Mucosa of stomach (tissue), 1 donor: ENCODE measurements at regions not wholly inside any gene's neighbourhood (a gene's known extent, or its start where the extent isn't known, plus 50 kb on each side); places are given as distances from the start of the nearest gene placed in this dataset.

Experiments used
- H3K27me3 ChIP-seq: one replicate; pipeline ENCODE4 v1.7.0; 2013; ENCODE audit warnings: mild to moderate bottlenecking, low read length; ENCODE audit not compliant: control insufficient read depth, insufficient read depth
- H3K36me3 ChIP-seq: one replicate; pipeline ENCODE4 v1.7.0; 2013; ENCODE audit warnings: low read length; ENCODE audit not compliant: control insufficient read depth, insufficient read depth
- H3K4me1 ChIP-seq: one replicate; pipeline ENCODE4 v1.7.0; 2013; ENCODE audit warnings: mild to moderate bottlenecking, low read length; ENCODE audit not compliant: control insufficient read depth, insufficient read depth
- H3K4me3 ChIP-seq: one replicate; pipeline ENCODE4 v1.7.0; 2013; ENCODE audit warnings: low read length
- H3K9ac ChIP-seq: one replicate; pipeline ENCODE4 v1.7.0; 2013; ENCODE audit warnings: mild to moderate bottlenecking, low read length, moderate library complexity
- H3K9me3 ChIP-seq: one replicate; pipeline ENCODE4 v1.7.0; 2013; ENCODE audit warnings: mild to moderate bottlenecking, low read length, moderate library complexity; ENCODE audit not compliant: control insufficient read depth
- donor health status: Pancreatic carcinoma.

- Histone ChIP-seq H3K9me3 (no peaks in the 10 kb centered on the region), H3K4me1 (peaks cover 8% of the 10 kb centered on the region), H3K9ac (no peak overlapping the region), H3K36me3 (no peaks in the 10 kb centered on the region), H3K27me3 (no peaks in the 10 kb centered on the region), H3K4me3 (no peak overlapping the region)
These were observed 98.6 kb upstream of the PDE4B start for GRCh38 chr1:65694126-65694525.

GRCh38 chr1:65694933-65695332 is 97.8 kb upstream of the PDE4B start:
- Histone ChIP-seq H3K36me3 (no peaks in the 10 kb centered on the region), H3K9me3 (no peaks in the 10 kb centered on the region), H3K27me3 (no peaks in the 10 kb centered on the region), H3K9ac (no peak overlapping the region), H3K4me1 (peaks cover 8% of the 10 kb centered on the region), H3K4me3 (no peak overlapping the region)

- Histone ChIP-seq H3K9ac (no peak overlapping the region), H3K27me3 (no peaks in the 10 kb centered on the region), H3K4me1 (no peaks in the 10 kb centered on the region), H3K4me3 (no peak overlapping the region), H3K9me3 (no peaks in the 10 kb centered on the region), H3K36me3 (no peaks in the 10 kb centered on the region)
These were observed 94.1 kb upstream of the PDE4B start for GRCh38 chr1:65698590-65698989.

- H3K9ac ChIP-seq, result no peak overlapping the region
These were observed 88.8 kb upstream of the PDE4B start for GRCh38 chr1:65703853-65704252.

GRCh38 chr1:65704318-65704717 is 88.4 kb upstream of the PDE4B start:
- H3K9me3 ChIP-seq, result no peaks in the 10 kb centered on the region
- H3K27me3 ChIP-seq, result no peaks in the 10 kb centered on the region
- H3K4me1 ChIP-seq, result no peaks in the 10 kb centered on the region
- H3K9ac ChIP-seq, result no peak overlapping the region
- H3K36me3 ChIP-seq, result no peaks in the 10 kb centered on the region
- H3K4me3 ChIP-seq, result no peak overlapping the region

More at GRCh38 chr1:65703853-65704252, 88.8 kb upstream of the PDE4B start:
- Histone ChIP-seq H3K4me1 (no peaks in the 10 kb centered on the region), H3K27me3 (no peaks in the 10 kb centered on the region), H3K9me3 (no peaks in the 10 kb centered on the region), H3K36me3 (no peaks in the 10 kb centered on the region), H3K4me3 (no peak overlapping the region)

GRCh38 chr1:65717815-65718454 is 74.8 kb upstream of the PDE4B start:
- Histone ChIP-seq H3K36me3 (no peaks in the 10 kb centered on the region), H3K9ac (no peak overlapping the region)

GRCh38 chr1:65719391-65719790 is 73.3 kb upstream of the PDE4B start:
- Histone ChIP-seq H3K4me1 (no peaks in the 10 kb centered on the region), H3K9ac (no peak overlapping the region), H3K27me3 (no peaks in the 10 kb centered on the region), H3K4me3 (no peak overlapping the region), H3K36me3 (no peaks in the 10 kb centered on the region), H3K9me3 (no peaks in the 10 kb centered on the region)

More at GRCh38 chr1:65717815-65718454, 74.8 kb upstream of the PDE4B start:
- H3K4me3 ChIP-seq, result no peak overlapping the region
- H3K4me1 ChIP-seq, result no peaks in the 10 kb centered on the region
- H3K9me3 ChIP-seq, result no peaks in the 10 kb centered on the region
- no peaks in the 10 kb centered on the region for H3K27me3 ChIP-seq

GRCh38 chr1:65722461-65722860 is 70.2 kb upstream of the PDE4B start:
- no peaks in the 10 kb centered on the region for H3K4me1 ChIP-seq
- no peaks in the 10 kb centered on the region for H3K9me3 ChIP-seq
- H3K27me3 ChIP-seq, result no peaks in the 10 kb centered on the region
- H3K36me3 ChIP-seq, result no peaks in the 10 kb centered on the region
- no peak overlapping the region for H3K4me3 ChIP-seq
- H3K9ac ChIP-seq, result no peak overlapping the region

GRCh38 chr1:65724151-65724550 is 68.5 kb upstream of the PDE4B start:
- Histone ChIP-seq H3K9ac (no peak overlapping the region), H3K4me1 (no peaks in the 10 kb centered on the region), H3K36me3 (no peaks in the 10 kb centered on the region), H3K9me3 (no peaks in the 10 kb centered on the region), H3K27me3 (no peaks in the 10 kb centered on the region), H3K4me3 (no peak overlapping the region)

GRCh38 chr1:65725064-65725463 is 67.6 kb upstream of the PDE4B start:
- no peak overlapping the region for H3K9ac ChIP-seq
- no peaks in the 10 kb centered on the region for H3K4me1 ChIP-seq
- no peaks in the 10 kb centered on the region for H3K9me3 ChIP-seq
- H3K36me3 ChIP-seq, result no peaks in the 10 kb centered on the region
- no peaks in the 10 kb centered on the region for H3K27me3 ChIP-seq
- H3K4me3 ChIP-seq, result no peak overlapping the region

GRCh38 chr1:65728504-65728903 is 64.2 kb upstream of the PDE4B start:
- Histone ChIP-seq H3K9me3 (no peaks in the 10 kb centered on the region), H3K27me3 (no peaks in the 10 kb centered on the region), H3K4me1 (no peaks in the 10 kb centered on the region), H3K9ac (no peak overlapping the region), H3K36me3 (no peaks in the 10 kb centered on the region), H3K4me3 (no peak overlapping the region)

GRCh38 chr1:65729259-65729658 is 63.4 kb upstream of the PDE4B start:
- no peak overlapping the region for H3K4me3 ChIP-seq
- H3K36me3 ChIP-seq, result no peaks in the 10 kb centered on the region
- H3K9me3 ChIP-seq, result no peaks in the 10 kb centered on the region
- no peaks in the 10 kb centered on the region for H3K4me1 ChIP-seq
- H3K9ac ChIP-seq, result no peak overlapping the region
- no peaks in the 10 kb centered on the region for H3K27me3 ChIP-seq

- H3K4me1 ChIP-seq, result no peaks in the 10 kb centered on the region
- H3K36me3 ChIP-seq, result no peaks in the 10 kb centered on the region
- no peaks in the 10 kb centered on the region for H3K27me3 ChIP-seq
- no peak overlapping the region for H3K9ac ChIP-seq
- H3K9me3 ChIP-seq, result no peaks in the 10 kb centered on the region
- H3K4me3 ChIP-seq, result no peak overlapping the region
These were observed 57.7 kb upstream of the PDE4B start for GRCh38 chr1:65734979-65735378.
